ENCODE measurements at regions not wholly inside any gene's neighbourhood (a gene's known extent, or its start where the extent isn't known, plus 50 kb on each side); places are given as distances from the start of the nearest gene placed in this dataset.

GRCh38 chr10:4481192-4481591 is 344.8 kb upstream of the AKR1E2 start:
- no peak overlapping the region for H3K27ac ChIP-seq
- H3K4me3 ChIP-seq: no peak overlapping the region
- DNase-seq (ENCODE audit: low spot score): no peak
- TF ChIP-seq CTCF (IDR thresholded peaks at IDR 0.05): no peak

- DNase-seq (ENCODE audit: low spot score): no peak
- Histone ChIP-seq H3K4me3 (no peak overlapping the region), H3K27ac (no peak overlapping the region)
- TF ChIP-seq CTCF (IDR thresholded peaks at IDR 0.05): no peak
Measured at GRCh38 chr10:4479342-4479741, 346.7 kb upstream of the AKR1E2 start.

GRCh38 chr10:4477664-4478063 is 348.3 kb upstream of the AKR1E2 start:
- no peak for DNase-seq (ENCODE audit: low spot score)
- H3K4me3 ChIP-seq: no peak overlapping the region
- TF ChIP-seq CTCF (IDR thresholded peaks at IDR 0.05): no peak
- no peak overlapping the region for H3K27ac ChIP-seq

GRCh38 chr10:4475827-4476490 is 350.0 kb upstream of the AKR1E2 start:
- no peak overlapping the region for H3K27ac ChIP-seq
- TF ChIP-seq CTCF (IDR thresholded peaks at IDR 0.05): no peak
- no peak overlapping the region for H3K4me3 ChIP-seq
- no peak for DNase-seq (ENCODE audit: low spot score)

GRCh38 chr10:4474829-4475228 is 351.2 kb upstream of the AKR1E2 start:
- Histone ChIP-seq H3K27ac (no peak overlapping the region), H3K4me3 (no peak overlapping the region)
- DNase-seq (ENCODE audit: low spot score): no peak
- no peak for TF ChIP-seq CTCF (IDR thresholded peaks at IDR 0.05)

- TF ChIP-seq CTCF (IDR thresholded peaks at IDR 0.05): no peak
- DNase-seq (ENCODE audit: low spot score): no peak
Measured at GRCh38 chr10:4473977-4474376, 352.0 kb upstream of the AKR1E2 start.

GRCh38 chr10:4472190-4472904 is 353.7 kb upstream of the AKR1E2 start:
- no peak for TF ChIP-seq CTCF (IDR thresholded peaks at IDR 0.05)
- H3K4me3 ChIP-seq: no peak overlapping the region
- H3K27ac ChIP-seq: no peak overlapping the region
- no peak for DNase-seq (ENCODE audit: low spot score)

More at GRCh38 chr10:4473977-4474376, 352.0 kb upstream of the AKR1E2 start:
- Histone ChIP-seq H3K27ac (no peak overlapping the region), H3K4me3 (no peak overlapping the region)
